Activated naive CD4-positive, alpha-beta T cell treated with anti-CD3 and anti-CD28 coated beads for 36 hours (primary cell): ENCODE measurements at regions not wholly inside any gene's neighbourhood (a gene's known extent, or its start where the extent isn't known, plus 50 kb on each side); places are given as distances from the start of the nearest gene placed in this dataset.

ENCODE experiments used
- CTCF ChIA-PET: fragments of 350-600 bp; sonication (Branson Sonifier 250); formaldehyde crosslinking; loops from one replicate; lab custom pipeline; 2021; ENCODE audit warnings: antibody characterized with exemption; lab: Charles Lee
- DNase-seq: peaks from one replicate; pipeline ENCODE4 v3.0.0-alpha.2; 2020
- H3K27ac Mint-ChIP-seq: one replicate; pipeline ENCODE4 v1.8.0; 2021; ENCODE audit warnings: mild to moderate bottlenecking, mixed read lengths
- H3K27me3 Mint-ChIP-seq: one replicate; pipeline ENCODE4 v1.8.0; 2021; ENCODE audit warnings: low read depth, mixed read lengths
- H3K36me3 Mint-ChIP-seq: one replicate; pipeline ENCODE4 v1.8.0; 2021; ENCODE audit warnings: low read depth, mixed read lengths
- H3K4me1 Mint-ChIP-seq: one replicate; pipeline ENCODE4 v1.8.0; 2021; ENCODE audit warnings: low read depth, mixed read lengths
- H3K4me3 Mint-ChIP-seq: one replicate; pipeline ENCODE4 v1.8.0; 2021; ENCODE audit warnings: mild to moderate bottlenecking, moderate library complexity, mixed read lengths
- H3K9me3 Mint-ChIP-seq: one replicate; pipeline ENCODE4 v1.8.0; 2021; ENCODE audit warnings: mixed read lengths
- intact Hi-C: fragments of 100-400 bp; cut with micrococcal nuclease; formaldehyde crosslinking; loops from one replicate; pipeline ENCODE4 v1.15.1; 2023

DNA sequence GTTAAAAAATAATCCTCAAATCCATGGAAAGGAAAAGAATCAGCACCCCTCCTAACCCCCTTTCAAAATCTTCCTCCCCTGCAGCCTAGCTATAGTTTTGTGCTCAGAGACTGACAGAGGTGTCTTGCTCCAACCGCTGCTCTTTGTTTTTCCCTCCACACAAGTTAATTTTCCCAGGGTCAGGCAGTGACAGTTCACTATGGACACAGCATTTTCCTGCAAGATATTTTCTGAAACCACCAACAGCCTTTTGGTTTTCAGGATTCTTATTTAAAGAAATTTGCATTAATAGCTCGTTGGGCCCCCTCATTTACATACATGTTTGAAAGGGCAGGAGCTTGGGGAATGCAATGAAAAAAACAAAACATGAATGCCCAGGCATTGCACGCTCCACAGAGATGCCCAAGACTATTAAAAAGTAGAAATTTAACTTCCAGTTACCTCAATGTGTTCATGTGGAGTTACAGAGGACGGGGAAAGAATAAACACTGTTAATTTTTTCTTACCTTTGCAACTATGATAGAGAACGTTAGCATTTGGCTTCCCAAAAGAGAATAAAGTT lies 71.4 kb upstream of the CXCR4 start:
- Mint-ChIP-seq H3K4me3 (no peak overlapping the region), H3K27me3 (no peaks in the 10 kb centered on the region), H3K4me1 (no peaks in the 10 kb centered on the region), H3K36me3 (no peaks in the 10 kb centered on the region), H3K27ac (no peak overlapping the region), H3K9me3 (no peaks in the 10 kb centered on the region)
- DNase-seq = no peak
- CTCF ChIA-PET = no interaction called here
- intact Hi-C loops = no loop called here

DNA sequence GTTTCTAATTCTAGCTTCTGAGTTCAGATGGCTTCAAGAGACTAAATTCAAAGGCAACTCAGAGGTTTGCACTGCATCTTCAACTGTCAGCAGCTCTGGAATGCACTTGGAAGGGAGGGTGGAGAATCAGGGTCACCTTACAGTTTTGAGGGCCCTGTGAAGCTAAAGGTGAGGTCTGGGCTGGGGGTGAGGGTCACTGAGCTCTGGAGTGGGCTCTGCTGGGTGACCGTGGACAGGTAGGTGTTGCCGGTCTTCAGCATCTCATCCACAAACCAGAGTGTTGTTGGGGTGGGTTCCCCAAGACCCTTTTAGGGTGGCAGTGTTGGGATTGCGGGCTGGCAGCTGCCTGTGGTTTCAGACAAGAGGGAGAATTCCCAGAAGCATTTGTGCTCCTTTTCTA lies 70.1 kb upstream of the CXCR4 start:
- H3K9me3 Mint-ChIP-seq = peaks cover 2% of the 10 kb centered on the region
- CTCF ChIA-PET = interaction anchor here (0.7 to 1.0 kb wide), 2 partner anchors 10 to 173 kb away, joined by 3 read pairs; no protein-coding TSS in a partner anchor
- no peaks in the 10 kb centered on the region for H3K27me3 Mint-ChIP-seq
- no peaks in the 10 kb centered on the region for H3K4me1 Mint-ChIP-seq
- no peaks in the 10 kb centered on the region for H3K36me3 Mint-ChIP-seq
- H3K4me3 Mint-ChIP-seq = no peak overlapping the region
- DNase-seq = no peak
- intact Hi-C loops = no loop called here
- no peak overlapping the region for H3K27ac Mint-ChIP-seq

DNA sequence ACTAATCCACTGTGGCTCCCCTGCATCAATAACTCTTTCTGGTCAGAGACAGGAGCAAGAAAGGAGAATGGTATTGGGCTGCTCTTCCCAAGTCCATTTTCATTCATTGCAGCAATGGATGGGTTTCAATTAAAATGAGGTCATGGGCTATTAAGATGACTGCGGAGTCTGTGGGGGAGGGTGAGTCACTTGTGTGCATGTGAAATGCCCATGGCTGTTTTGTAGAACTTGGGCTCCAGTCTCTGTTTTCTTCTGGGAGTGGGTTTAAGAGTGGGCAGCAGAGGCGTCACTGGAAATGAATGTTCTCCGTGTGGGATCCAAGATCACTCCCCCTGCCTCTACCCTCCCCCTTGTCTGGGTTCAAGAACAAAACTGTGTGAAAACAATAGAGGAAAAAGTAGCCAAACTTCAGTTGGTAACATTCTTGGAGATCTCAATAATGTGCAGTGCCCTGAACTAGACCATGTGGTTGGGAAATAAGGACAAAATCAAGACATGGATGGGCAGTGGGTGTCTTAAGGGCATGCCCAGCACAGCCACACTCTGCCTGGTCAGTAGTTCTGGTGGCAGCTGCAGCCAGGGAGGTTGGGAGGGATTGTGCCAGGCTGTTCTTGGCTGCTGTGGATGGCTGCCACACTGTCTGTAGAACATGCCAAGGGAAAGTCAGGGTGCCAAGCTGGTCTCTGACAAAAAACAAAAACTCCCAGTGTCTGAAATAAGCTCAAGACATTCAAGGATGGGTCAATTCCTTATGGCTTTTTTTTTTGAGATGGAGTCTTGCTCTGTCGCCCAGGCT lies 68.2 kb upstream of the CXCR4 start:
- H3K36me3 Mint-ChIP-seq = no peaks in the 10 kb centered on the region
- H3K4me3 Mint-ChIP-seq = no peak overlapping the region
- peaks cover 7% of the 10 kb centered on the region for H3K9me3 Mint-ChIP-seq
- CTCF ChIA-PET = no interaction called here
- no peak for DNase-seq
- no peak overlapping the region for H3K27ac Mint-ChIP-seq
- H3K4me1 Mint-ChIP-seq = no peaks in the 10 kb centered on the region
- intact Hi-C loops = no loop called here
- H3K27me3 Mint-ChIP-seq = no peaks in the 10 kb centered on the region

DNA sequence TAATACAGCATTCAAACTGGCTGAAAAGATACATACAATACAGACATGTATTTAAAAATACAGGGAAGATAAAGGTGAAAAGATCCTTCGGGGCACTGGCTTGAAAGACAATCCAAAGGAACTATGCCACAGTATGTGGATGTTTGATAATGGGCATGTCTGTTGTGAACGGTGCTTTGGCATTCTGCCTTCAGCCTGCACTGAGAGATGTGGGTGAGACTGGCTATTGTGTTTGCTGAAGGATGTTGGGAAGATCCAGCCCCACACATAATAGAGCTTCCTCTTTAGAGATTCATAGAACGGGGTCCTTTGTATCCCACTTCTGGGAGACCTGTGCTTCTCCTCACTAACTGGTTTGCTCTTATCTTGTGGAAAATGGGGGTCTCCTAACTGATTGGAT lies 65.1 kb upstream of the CXCR4 start:
- no peak overlapping the region for H3K4me3 Mint-ChIP-seq
- no peak for DNase-seq
- intact Hi-C loops = no loop called here
- peaks cover 9% of the 10 kb centered on the region for H3K4me1 Mint-ChIP-seq
- H3K27me3 Mint-ChIP-seq = no peaks in the 10 kb centered on the region
- no peaks in the 10 kb centered on the region for H3K36me3 Mint-ChIP-seq
- peaks cover 8% of the 10 kb centered on the region for H3K9me3 Mint-ChIP-seq
- CTCF ChIA-PET = no interaction called here
- no peak overlapping the region for H3K27ac Mint-ChIP-seq

DNA sequence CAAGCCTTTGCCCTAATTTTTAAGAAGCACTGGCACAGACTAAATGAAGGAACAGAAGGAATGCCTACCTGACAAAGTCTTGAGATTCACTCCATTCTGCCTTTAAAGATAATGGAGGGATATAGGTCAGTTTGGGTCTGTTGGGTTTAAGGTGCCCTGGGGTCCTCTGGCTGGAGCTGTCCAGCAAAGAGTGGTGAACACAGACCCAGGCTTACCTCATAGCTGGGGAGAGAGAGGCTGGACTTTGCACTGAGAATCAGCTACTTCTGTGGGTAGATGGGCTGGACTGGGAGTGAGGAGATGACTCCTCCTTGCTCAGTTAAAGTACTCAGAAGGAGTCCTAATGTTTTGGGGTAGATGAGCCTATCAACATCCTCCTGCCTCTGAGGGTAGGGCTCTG lies 64.4 kb upstream of the CXCR4 start:
- H3K4me3 Mint-ChIP-seq = no peak overlapping the region

DNA sequence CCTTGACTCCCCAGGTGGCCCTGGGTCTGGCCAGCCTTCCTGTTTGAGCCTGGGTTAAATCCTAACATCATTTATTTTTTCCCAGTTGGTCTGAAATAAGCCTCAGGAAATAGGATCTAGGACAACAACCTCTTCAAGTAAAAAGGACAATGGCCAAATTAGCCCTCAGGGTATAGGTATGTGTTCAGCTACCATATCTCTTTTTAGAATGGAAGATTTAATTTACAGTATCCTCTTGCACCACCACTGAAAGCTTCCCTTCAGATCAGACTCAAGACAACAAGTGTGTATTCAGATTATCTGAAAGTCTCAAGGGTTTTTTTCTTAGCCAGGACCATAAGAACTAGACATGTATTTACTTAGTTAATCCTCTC lies 61.6 kb upstream of the CXCR4 start:
- Mint-ChIP-seq H3K36me3 (no peaks in the 10 kb centered on the region), H3K9me3 (peaks cover 8% of the 10 kb centered on the region), H3K4me1 (peaks cover 12% of the 10 kb centered on the region), H3K4me3 (no peak overlapping the region), H3K27me3 (no peaks in the 10 kb centered on the region), H3K27ac (no peak overlapping the region)
- CTCF ChIA-PET = interaction anchor here (0.6 kb wide), 1 partner anchor 264 kb away, joined by 3 read pairs; no protein-coding TSS in a partner anchor
- DNase-seq = no peak
- intact Hi-C loops = no loop called here

More for the DNA sequence above, 64.4 kb upstream of the CXCR4 start:
- intact Hi-C loops = no loop called here
- CTCF ChIA-PET = no interaction called here
- Mint-ChIP-seq H3K4me1 (peaks cover 9% of the 10 kb centered on the region), H3K9me3 (peaks cover 8% of the 10 kb centered on the region), H3K36me3 (no peaks in the 10 kb centered on the region), H3K27me3 (no peaks in the 10 kb centered on the region), H3K27ac (no peak overlapping the region)
- DNase-seq = no peak

DNA sequence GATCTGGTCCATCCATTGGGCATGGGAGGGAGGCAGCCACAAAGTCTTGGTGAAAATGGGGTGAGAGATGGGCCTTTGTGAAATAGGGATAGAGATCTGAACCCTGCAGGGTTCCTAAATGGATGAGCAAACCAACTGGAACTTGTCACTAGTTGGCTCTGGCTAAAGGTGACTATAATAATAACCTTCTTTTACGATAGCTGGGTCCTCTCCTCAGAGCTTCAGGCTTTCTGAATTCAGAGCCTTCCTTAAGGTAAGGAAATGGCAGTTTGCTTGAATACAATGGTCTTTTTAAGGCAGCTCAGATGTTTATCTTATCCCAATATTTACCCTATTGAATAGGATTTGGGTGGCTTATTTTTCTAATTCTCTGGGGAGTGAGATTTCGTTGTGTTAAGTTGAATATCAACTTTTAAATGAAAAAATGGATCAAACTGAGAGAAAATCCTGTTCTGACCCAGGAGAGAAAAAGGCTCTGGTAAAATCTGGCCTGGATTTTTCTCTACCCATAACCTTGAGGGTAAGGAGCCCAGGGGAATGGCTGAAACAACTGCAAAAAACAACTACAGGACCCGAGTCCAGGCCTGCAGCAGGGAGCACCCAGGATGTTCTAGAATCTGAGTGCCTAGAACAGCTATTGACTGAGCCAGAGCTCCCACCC lies 61.1 kb upstream of the CXCR4 start:
- H3K9me3 Mint-ChIP-seq = peaks cover 8% of the 10 kb centered on the region
- CTCF ChIA-PET = interaction anchor here (1.0 kb wide), 1 partner anchor 43 kb away, joined by 5 read pairs; no protein-coding TSS in a partner anchor

DNA sequence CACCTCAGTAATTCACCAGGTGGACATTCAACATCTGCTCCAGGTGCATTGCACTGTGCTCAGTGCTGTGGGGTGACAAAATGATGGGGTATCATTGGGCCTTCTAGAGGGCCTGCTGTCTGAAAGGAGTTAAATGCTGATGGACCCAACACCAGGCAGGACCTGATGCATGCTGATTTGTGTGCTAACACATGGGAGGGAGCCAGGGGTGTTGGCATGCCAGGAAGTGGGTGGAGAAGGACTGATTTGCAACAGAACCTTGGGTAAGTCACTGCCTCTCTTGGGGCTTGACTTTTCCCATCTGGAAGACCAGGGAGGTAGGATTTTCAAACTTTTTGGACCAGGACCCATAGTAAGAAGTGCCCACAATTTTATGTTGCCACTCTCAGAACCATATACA lies 57.9 kb upstream of the CXCR4 start:
- H3K4me1 Mint-ChIP-seq = peaks cover 16% of the 10 kb centered on the region
- DNase-seq = no peak
- H3K4me3 Mint-ChIP-seq = no peak overlapping the region
- CTCF ChIA-PET = interaction anchor here (0.7 kb wide), 1 partner anchor 102 kb away, joined by 3 read pairs; no protein-coding TSS in a partner anchor
- H3K27me3 Mint-ChIP-seq = no peaks in the 10 kb centered on the region
- H3K27ac Mint-ChIP-seq = no peak overlapping the region
- no peaks in the 10 kb centered on the region for H3K36me3 Mint-ChIP-seq
- no peaks in the 10 kb centered on the region for H3K9me3 Mint-ChIP-seq
- intact Hi-C loops = no loop called here

More for the DNA sequence above, 61.1 kb upstream of the CXCR4 start:
- Mint-ChIP-seq H3K4me3 (no peak overlapping the region), H3K36me3 (no peaks in the 10 kb centered on the region), H3K27me3 (no peaks in the 10 kb centered on the region), H3K4me1 (peaks cover 12% of the 10 kb centered on the region), H3K27ac (no peak overlapping the region)
- intact Hi-C loops = no loop called here
- no peak for DNase-seq

DNA sequence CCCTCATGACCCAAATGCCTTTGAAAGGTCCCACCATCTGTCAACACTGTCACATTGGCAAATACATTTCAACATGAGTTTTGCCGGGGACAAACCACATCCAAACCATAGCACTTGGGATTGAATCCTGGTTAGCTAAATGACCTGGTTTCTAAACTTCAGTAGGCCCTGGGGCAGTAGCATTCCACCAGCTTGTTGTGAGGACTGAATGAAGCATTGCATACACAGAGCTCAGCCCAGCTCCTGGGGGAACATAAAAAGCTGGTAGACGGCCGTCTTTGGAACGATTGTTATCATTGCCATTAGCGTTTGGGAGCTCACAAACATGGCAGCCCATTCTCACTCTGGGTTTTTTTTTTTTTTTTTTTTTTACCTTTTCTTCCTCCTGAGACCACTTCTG lies 57.5 kb upstream of the CXCR4 start:
- H3K27ac Mint-ChIP-seq = no peak overlapping the region
- H3K36me3 Mint-ChIP-seq = no peaks in the 10 kb centered on the region
- no peak overlapping the region for H3K4me3 Mint-ChIP-seq
- DNase-seq = no peak
- intact Hi-C loops = no loop called here
- H3K27me3 Mint-ChIP-seq = no peaks in the 10 kb centered on the region
- H3K9me3 Mint-ChIP-seq = no peaks in the 10 kb centered on the region
- peaks cover 16% of the 10 kb centered on the region for H3K4me1 Mint-ChIP-seq
- CTCF ChIA-PET = interaction anchor here (0.7 kb wide), 1 partner anchor 102 kb away, joined by 3 read pairs; no protein-coding TSS in a partner anchor

DNA sequence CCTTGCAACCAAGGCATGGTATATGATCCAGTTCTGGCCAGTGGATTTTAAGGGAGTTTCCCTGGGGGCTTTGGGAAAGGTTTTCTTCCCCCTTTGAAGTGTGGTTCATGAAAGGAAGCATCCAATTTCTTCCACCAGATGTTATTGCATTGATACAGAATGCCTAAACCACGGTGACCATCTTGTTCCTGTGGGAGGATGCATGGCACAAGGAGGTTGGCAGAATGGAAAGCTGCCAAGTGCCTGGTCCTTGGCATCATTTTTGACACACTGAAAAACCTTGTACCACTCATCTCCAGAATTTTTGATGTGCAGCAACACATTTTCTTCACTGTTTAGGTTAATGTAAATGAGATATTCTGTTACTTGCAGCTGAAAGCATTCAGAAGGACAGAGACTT lies 55.2 kb upstream of the CXCR4 start:
- CTCF ChIA-PET = interaction anchor here (0.7 kb wide), 1 partner anchor 1477 kb away, joined by 3 read pairs; no protein-coding TSS in a partner anchor
- DNase-seq = no peak
- no peaks in the 10 kb centered on the region for H3K36me3 Mint-ChIP-seq
- no peaks in the 10 kb centered on the region for H3K9me3 Mint-ChIP-seq
- intact Hi-C loops = no loop called here
- no peak overlapping the region for H3K27ac Mint-ChIP-seq
- peaks cover 7% of the 10 kb centered on the region for H3K4me1 Mint-ChIP-seq
- H3K4me3 Mint-ChIP-seq = no peak overlapping the region
- no peaks in the 10 kb centered on the region for H3K27me3 Mint-ChIP-seq

DNA sequence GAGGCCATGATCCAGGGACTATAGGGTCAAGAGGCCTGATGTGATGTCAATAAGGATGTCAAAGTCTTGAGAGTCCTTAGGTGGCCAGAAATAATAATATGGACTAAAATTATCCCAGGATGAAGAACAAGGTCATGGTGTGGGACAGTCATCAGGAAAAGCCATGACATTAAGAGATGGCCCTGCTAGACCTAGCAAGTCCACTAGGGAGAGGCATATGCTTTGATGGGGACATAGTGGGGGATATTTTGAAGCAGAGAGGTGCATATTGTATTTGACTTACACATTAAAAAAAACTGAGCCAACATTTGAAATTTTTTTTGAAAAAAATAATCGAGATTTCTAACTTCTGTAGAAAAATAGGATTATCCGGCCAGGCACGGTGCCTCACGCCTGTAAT lies 53.3 kb upstream of the CXCR4 start:
- Mint-ChIP-seq H3K9me3 (no peaks in the 10 kb centered on the region), H3K36me3 (no peaks in the 10 kb centered on the region), H3K27me3 (no peaks in the 10 kb centered on the region), H3K4me3 (no peak overlapping the region), H3K27ac (no peak overlapping the region), H3K4me1 (peaks cover 7% of the 10 kb centered on the region)
- CTCF ChIA-PET = interaction anchor here (0.9 kb wide), 1 partner anchor 257 kb away, joined by 3 read pairs; no protein-coding TSS in a partner anchor
- intact Hi-C loops = loop anchor here (1.0 kb wide), 1 partner anchor 10 kb away; no protein-coding TSS in a partner anchor
- DNase-seq = no peak

DNA sequence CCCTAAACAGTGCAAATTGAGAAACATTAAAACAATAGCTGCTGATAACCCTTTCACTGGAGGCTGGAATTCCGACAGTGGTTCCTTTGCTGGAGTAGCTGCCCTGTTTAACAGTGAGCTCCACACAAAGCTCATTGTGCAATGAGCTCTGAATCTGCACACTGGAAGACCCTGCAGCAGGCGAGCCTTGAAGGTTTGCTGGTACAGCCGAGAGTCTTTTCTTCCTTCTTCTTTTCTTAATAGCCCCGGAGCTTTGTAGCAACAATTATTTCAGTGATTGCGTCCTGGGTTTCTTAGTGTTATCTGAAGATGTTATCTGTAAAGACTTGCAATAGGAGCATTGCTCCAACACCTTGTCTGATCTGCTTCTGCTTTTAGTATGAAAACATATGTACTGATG lies 50.8 kb upstream of the CXCR4 start:
- intact Hi-C loops = no loop called here
- H3K9me3 Mint-ChIP-seq = no peaks in the 10 kb centered on the region
- H3K4me3 Mint-ChIP-seq = no peak overlapping the region
- DNase-seq = no peak
- no peaks in the 10 kb centered on the region for H3K27me3 Mint-ChIP-seq
- H3K36me3 Mint-ChIP-seq = no peaks in the 10 kb centered on the region
- CTCF ChIA-PET = no interaction called here
- no peak overlapping the region for H3K27ac Mint-ChIP-seq
- peaks cover 4% of the 10 kb centered on the region for H3K4me1 Mint-ChIP-seq
